GM18520 (cell line): ENCODE measurements at regions not wholly inside any gene's neighbourhood (a gene's known extent, or its start where the extent isn't known, plus 50 kb on each side); places are given as distances from the start of the nearest gene placed in this dataset.
"Not testable (repeated sequence)": the region's sequence is repeated elsewhere in the genome, so short reads cannot be mapped to it uniquely, and the experiment has no call there.

ENCODE experiments used
- ATAC-seq: cut with Tn5 transposase; IDR thresholded peaks from one replicate; pipeline ENCODE4 v1.9.1; 2021; ENCODE audit not compliant: unreplicated experiment

GRCh38 chr3:110293660-110294059 lies 778.0 kb upstream of the NECTIN3 start:
- no peak for ATAC-seq

- no peak for ATAC-seq
These were observed 774.7 kb upstream of the NECTIN3 start for GRCh38 chr3:110296885-110297284.

GRCh38 chr3:110301781-110302180 lies 769.8 kb upstream of the NECTIN3 start:
- ATAC-seq, result no peak

- ATAC-seq, result no peak
These were observed 764.4 kb upstream of the NECTIN3 start for GRCh38 chr3:110307065-110307809.

- ATAC-seq, result no peak
These were observed 760.1 kb upstream of the NECTIN3 start for GRCh38 chr3:110311541-110311940.

- peak; percentile 83 for ATAC-seq
These were observed 757.0 kb upstream of the NECTIN3 start for GRCh38 chr3:110314512-110315114.

GRCh38 chr3:110318108-110318507 lies 753.5 kb upstream of the NECTIN3 start:
- no peak for ATAC-seq

GRCh38 chr3:110323349-110323748 lies 748.3 kb upstream of the NECTIN3 start:
- no peak for ATAC-seq

GRCh38 chr3:110324171-110324705 lies 747.4 kb upstream of the NECTIN3 start:
- ATAC-seq, result no peak

GRCh38 chr3:110327870-110328269 lies 743.7 kb upstream of the NECTIN3 start:
- ATAC-seq, result no peak

GRCh38 chr3:110331562-110331961 lies 740.1 kb upstream of the NECTIN3 start:
- not testable (repeated sequence) for ATAC-seq

GRCh38 chr3:110332629-110333028 lies 739.0 kb upstream of the NECTIN3 start:
- ATAC-seq, result no peak

- ATAC-seq, result no peak
These were observed 730.6 kb upstream of the NECTIN3 start for GRCh38 chr3:110341047-110341446.

- no peak for ATAC-seq
These were observed 728.2 kb upstream of the NECTIN3 start for GRCh38 chr3:110343376-110343775.

GRCh38 chr3:110343945-110344344 lies 727.7 kb upstream of the NECTIN3 start:
- ATAC-seq, result peak; percentile 94

GRCh38 chr3:110344487-110344886 lies 727.1 kb upstream of the NECTIN3 start:
- no peak for ATAC-seq

GRCh38 chr3:110344897-110345767 lies 726.5 kb upstream of the NECTIN3 start:
- no peak for ATAC-seq

- ATAC-seq, result no peak
These were observed 722.3 kb upstream of the NECTIN3 start for GRCh38 chr3:110349295-110349694.

GRCh38 chr3:110352841-110353604 lies 718.6 kb upstream of the NECTIN3 start:
- no peak for ATAC-seq

- ATAC-seq, result no peak
These were observed 708.9 kb upstream of the NECTIN3 start for GRCh38 chr3:110362751-110363150.

GRCh38 chr3:110367289-110367688 lies 704.3 kb upstream of the NECTIN3 start:
- not testable (repeated sequence) for ATAC-seq
